ENCODE measurements at regions not wholly inside any gene's neighbourhood (a gene's known extent, or its start where the extent isn't known, plus 50 kb on each side); places are given as distances from the start of the nearest gene placed in this dataset.

- DNase-seq: no peak
Observed at GRCh38 chr6:108778421-108779186, 69.6 kb upstream of the ARMC2 start.

GRCh38 chr6:108779536-108780275, 68.5 kb upstream of the ARMC2 start:
- DNase-seq: no peak

GRCh38 chr6:108780784-108781183, 67.4 kb upstream of the ARMC2 start:
- DNase-seq: no peak

GRCh38 chr6:108781419-108782100, 66.7 kb upstream of the ARMC2 start:
- no peak for DNase-seq

- DNase-seq: peak; percentile 83
Observed at GRCh38 chr6:108782179-108783041, 65.8 kb upstream of the ARMC2 start.

- no peak for DNase-seq
Observed at GRCh38 chr6:108785653-108786052, 62.6 kb upstream of the ARMC2 start.

- no peak for DNase-seq
Observed at GRCh38 chr6:108788416-108788815, 59.8 kb upstream of the ARMC2 start.

GRCh38 chr6:108789475-108789874, 58.7 kb upstream of the ARMC2 start:
- DNase-seq: no peak

GRCh38 chr6:108791700-108792099, 56.5 kb upstream of the ARMC2 start:
- no peak for DNase-seq

GRCh38 chr6:108793516-108794251, 54.5 kb upstream of the ARMC2 start:
- DNase-seq: no peak

GRCh38 chr6:108795122-108795521, 53.1 kb upstream of the ARMC2 start:
- no peak for DNase-seq

GRCh38 chr6:108795814-108796213, 52.4 kb upstream of the ARMC2 start:
- DNase-seq: no peak

- no peak for DNase-seq
Observed at GRCh38 chr6:108796875-108797274, 51.3 kb upstream of the ARMC2 start.

- DNase-seq: no peak
Observed at GRCh38 chr6:108797951-108798669, 50.1 kb upstream of the ARMC2 start.
